ENCODE measurements at regions not wholly inside any gene's neighbourhood (a gene's known extent, or its start where the extent isn't known, plus 50 kb on each side); places are given as distances from the start of the nearest gene placed in this dataset.
"Not testable (repeated sequence)": the region's sequence is repeated elsewhere in the genome, so short reads cannot be mapped to it uniquely, and the experiment has no call there.

DNA sequence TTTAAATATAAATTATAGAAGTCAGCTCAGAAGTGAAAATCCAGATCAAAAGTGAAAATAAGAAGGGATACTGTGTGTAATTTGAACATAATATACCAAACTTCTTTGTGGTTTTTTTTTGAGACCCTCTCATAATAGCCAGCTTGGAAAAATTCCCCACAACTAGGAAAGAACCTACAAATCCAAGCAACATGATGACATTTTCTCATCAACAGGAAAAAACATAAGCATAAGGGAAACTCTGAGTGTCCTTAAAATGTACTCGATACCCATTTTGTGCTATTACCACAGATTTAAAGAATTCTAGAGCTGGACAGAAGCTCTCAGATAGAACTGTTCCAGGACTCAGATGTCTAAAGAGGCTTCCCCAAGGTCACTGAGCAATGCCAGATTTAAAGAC is 214.8 kb upstream of the KLF14 start:
- DNase-seq, result no peak

DNA sequence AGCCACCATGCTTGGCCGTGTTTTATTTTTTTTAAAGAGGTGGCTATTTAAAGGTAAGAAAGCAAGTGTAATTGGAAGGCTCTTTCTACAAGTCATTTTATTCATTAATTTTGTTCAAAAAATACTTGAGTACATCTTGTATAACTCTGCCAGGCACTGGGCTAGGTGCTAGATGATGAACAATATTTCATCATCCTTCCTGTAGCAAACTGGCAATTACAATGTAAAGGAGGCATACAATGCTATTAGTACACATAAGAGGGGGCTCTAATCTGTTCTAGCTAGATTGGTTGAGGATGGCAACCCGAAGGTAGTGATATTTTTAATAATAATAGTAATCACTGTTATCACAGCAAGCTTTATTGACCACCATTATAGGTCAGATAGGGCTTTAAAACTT is 215.5 kb upstream of the KLF14 start:
- DNase-seq, result no peak

DNA sequence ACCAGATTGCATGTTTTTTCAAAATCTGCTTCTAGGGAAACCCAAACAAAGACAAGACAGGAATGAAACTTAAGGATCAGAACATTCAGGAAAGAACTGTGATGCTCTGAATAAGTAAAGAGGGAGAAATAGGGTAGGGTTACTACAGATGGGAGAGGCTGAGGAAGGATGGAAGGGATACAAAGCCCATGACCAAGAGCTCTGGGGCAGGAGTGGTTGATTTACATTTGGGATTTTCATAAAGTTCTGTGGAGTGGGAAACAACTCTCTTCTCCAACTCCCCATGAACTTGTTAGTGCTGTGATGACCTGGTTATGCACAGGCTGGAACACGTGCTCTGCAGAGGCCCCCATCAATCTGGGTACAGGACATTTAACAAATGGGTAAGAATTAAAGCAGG is 216.0 kb upstream of the KLF14 start:
- no peak for DNase-seq

GRCh38 chr7:130950741-130951140 is 216.7 kb upstream of the KLF14 start:
- DNase-seq, result no peak

DNA sequence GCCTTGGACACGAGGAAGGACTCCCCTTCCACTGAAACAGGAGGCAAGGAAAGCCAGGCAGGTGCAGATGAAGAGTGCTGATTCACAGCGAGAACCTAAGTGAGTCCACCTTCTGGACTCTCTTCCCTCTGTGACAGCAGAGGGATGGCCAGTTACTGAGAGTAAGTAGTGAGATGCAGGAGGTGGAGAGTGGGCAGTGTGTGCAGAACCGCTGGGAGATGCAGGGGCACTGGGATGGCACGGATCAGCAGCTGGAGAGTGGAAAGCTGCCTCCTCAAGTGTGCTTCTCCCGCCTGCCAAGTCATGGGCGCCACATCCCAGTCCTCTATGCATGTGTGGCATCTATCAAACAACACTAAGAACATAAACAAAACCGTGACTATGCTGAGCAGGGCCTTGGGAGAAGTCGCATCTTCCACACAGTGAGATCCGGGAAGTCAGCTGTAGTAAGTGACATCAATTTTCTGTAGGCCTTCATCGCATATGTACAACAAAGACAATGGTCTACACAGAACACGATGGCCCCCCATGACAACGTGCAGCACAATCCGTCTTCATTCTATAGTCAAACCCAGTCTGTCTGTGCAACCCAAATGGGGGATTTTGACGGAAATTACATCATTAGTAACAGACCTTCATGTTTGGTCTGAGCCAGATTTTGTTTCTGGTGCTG is 217.4 kb upstream of the KLF14 start:
- no peak for DNase-seq

DNA sequence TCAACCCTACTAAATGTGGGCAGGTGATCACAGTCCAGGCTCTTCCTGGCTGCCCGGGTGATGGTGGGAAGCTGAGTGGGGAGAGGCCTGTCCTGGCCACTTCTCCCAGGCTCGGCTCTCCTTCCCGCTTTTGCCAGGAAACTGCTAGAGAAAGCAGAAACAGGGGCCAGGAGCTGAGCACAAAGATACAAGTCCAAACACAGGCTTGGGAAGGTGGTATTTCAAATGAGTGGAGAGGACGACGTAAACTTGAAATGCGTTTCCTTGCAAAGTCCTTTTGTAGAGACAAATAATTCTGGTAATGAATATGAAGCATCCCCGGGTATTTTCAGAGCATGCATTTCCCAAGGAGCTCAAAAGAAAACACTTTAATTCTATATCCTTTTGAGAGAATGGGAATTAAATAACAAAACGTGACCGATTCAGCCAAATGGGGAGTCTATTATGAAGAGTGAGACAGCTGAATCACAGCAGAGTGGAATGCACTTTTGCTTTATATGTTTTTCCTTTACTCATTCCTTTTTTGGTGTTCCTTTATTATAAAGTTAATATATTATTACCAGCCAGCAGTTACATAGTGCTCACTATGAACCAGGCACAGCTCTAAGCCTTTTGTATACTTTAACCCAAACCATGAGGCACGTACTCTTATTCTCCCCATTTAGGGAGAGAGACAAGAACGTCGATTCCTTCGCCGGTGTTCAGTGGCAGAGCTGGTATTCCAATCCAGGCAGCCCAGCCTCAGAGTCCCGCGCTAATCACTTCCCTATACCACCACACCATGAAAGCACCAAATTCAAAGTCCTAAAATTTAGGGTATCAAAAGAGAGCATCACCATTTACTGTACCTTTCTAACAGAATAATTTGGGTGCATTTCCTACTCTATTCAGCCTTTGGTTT is 218.2 kb upstream of the KLF14 start:
- DNase-seq, result no peak

- no peak for DNase-seq
These were observed 219.2 kb upstream of the KLF14 start for GRCh38 chr7:130953196-130953595.

- no peak for DNase-seq
These were observed 221.0 kb upstream of the KLF14 start for GRCh38 chr7:130954918-130955564.

DNA sequence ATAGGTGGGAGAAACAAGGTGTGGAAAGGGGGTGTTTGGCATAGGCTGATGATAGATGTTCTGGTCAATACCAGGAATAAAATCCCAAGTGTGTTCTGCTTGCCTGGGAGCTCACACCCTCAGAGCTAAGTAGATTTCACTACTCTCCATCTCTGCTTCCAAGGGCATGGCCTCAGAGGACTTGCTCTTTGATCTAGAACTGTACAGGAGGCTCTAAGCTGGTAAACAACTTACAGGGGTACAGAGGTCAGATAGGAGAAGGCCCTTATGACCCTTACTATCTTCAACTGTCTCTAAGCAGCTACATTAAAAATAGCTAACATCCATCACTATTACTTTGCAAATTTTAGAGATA is 221.5 kb upstream of the KLF14 start:
- no peak for DNase-seq

DNA sequence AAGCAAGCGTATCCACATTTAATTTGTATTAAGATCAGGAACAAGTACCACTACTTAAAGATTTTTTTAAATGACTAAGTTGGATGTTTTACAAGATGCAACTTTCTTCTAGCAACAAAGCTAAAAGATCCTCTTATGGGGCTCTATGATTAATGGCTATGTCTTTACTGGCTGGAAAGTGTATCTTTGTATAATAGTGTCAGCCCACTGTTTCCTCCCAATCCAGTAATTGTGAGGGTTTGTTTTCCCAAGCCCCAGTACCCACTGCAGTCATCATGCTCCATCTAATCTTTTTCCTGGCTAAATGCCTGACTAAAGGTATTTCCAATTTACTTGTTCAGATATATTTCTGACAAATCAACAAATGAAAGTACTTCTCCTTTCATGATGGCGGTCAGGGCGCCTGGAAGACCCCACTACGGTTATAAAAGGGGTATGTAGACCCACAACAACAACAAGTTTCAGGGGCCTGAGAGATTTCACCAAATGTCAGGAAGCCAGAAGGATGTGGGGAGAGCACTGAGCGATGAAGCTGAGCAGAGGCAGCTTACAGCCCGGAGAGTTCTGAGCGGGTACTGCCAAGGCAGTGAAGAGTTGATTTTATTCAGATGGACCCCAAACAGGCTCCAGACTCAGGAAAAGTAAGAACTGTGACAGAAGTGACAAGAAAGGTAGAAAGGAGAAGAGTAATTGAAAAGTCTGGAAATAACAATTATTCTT is 222.6 kb upstream of the KLF14 start:
- DNase-seq, result no peak

GRCh38 chr7:130957137-130957513 is 223.1 kb upstream of the KLF14 start:
- no peak for DNase-seq

DNA sequence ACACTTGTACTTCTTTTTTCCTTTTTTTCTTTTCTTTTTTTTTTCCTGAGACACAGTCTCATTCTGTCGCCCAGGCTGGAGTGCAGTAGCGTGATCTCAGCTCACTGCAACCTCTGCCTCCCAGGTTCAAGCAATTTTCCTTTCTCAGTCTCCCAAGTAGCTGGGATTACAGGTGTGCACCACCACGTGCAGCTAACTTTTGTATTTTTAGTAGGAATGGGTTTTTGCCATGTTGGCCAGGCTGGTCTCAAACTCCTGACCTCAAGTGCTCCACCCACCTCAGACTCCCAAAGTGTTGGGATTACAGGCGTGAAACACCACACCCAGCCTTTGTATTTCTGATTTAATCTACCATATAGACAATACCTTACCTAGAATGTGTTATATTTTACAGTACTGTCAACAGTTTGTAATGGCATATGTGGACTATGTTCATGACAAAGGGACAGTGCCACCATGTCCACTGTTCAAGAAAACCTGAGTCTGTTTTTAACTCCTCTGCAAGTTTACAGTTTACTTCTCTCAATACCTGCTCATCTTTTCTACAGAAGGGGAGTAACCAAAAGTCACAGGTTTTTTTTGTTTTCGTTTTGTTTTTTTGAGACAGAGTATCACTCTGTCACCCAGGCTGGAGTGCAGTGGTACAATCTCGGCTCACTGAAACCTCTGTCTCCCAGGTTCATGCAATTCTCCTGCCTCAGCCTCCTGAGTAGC is 223.9 kb upstream of the KLF14 start:
- DNase-seq, result not testable (repeated sequence)

DNA sequence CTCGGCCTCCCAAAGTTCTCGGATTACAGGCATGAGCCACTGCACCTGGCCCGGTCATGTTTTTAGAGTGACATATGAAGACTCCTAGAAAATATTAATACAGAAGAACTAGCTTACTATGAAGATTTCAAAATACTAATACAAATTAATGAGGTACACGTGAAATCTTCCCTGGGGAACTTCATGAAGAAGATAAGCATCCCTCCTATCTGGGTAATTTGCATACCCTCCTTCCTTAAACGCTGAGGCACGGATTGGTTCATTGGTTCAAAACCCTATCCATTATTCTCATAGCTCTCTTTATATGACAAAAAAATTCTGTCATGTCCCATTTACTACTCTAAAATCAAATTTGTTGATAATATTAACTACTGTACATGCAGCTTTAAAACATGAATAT is 224.8 kb upstream of the KLF14 start:
- no peak for DNase-seq

DNA sequence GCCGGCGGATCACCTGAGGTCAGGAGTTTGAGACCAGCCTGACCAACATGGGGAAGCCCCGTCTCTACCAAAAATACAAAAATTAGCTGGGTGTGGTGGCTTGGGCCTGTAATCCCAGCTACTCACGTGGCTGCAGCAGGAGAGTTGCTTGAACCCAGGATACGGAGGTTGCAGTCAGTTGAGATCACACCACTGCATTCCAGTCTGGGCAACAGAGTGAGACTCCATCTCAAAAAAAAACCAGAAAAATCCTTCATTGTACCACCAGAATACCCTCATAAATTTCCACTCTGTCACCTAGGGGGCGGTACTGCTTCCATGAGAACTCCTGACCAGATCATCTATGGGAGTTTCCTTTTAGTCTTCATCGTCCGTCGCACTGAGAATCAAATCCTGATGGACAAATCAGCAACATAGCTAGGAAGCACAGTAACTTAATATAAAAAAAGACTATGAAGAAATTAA is 225.8 kb upstream of the KLF14 start:
- peak; percentile 16 for DNase-seq

DNA sequence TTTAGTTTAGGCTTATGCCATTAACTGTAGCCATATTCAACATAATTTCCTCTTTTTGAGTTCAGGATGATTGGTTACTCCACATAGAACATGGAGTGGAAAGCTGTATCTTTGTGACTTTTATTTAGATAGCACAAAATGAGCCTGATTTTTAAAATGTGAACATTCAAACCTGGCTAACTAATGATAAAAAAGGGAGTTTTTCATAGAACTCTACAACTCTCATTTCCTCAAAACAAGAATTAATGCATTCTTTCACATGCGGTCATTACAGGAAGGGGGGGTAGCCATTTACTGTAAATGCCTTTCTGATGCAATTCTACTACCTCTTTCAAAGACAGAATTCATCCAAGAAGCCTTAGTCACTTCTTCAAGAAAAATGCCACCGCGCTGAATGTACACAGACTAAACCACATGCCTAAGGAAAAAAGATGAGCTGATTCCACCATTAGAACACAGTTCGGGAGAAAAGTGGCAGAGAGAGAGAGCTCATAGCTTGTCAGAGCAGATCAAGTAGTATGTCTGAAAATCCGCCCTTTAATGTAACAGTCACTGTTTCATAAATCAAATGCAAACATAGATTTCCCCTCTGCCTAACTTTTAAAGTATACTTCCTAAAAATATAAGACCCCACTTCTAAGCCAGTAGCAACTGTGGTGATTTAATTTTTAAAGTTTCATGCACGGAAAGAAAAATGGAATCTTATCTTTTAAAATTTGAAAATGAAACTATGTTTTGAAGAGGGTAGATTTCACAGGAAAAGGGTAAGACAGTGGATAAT is 226.4 kb upstream of the KLF14 start:
- DNase-seq, result peak; percentile 72

- DNase-seq, result peak; percentile 72
These were observed 227.2 kb upstream of the KLF14 start for GRCh38 chr7:130961128-130961601.

GRCh38 chr7:130962109-130962508 is 228.1 kb upstream of the KLF14 start:
- DNase-seq, result no peak

GRCh38 chr7:130963339-130963738 is 229.3 kb upstream of the KLF14 start:
- no peak for DNase-seq

- no peak for DNase-seq
These were observed 231.5 kb upstream of the KLF14 start for GRCh38 chr7:130965515-130965914.

GRCh38 chr7:130966246-130967009 is 232.4 kb upstream of the KLF14 start:
- DNase-seq, result no peak

DNA sequence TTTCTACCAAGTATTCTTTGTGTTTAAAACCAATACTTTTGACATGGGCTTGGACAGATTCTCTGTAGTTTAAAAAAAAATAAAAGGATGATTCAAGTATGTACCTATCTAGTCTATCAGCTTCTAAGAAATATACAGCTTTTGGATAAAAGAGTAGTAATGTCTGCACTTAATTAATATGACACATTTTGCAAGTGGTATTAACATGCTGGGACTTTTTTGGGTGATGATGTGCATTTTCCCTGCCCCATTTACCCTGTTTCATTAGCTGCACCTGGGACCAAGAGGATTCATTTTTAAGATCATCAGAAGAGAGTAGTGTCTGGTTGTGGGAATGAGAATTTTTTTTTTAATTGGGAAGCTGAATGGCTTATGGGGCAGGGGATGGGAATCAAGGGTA is 236.2 kb upstream of the KLF14 start:
- DNase-seq, result no peak

Data from SIG-M5 (cell line).